MM.1S (cell line): ENCODE measurements at regions not wholly inside any gene's neighbourhood (a gene's known extent, or its start where the extent isn't known, plus 50 kb on each side); places are given as distances from the start of the nearest gene placed in this dataset.

Experiments
- DNase-seq: peaks from one replicate; pipeline ENCODE4 v3.0.0-alpha.2; 2015
- H2AFZ ChIP-seq: fragments of 300-600 bp; sonication (generic); 2 replicates; pipeline ENCODE4 v1.6.0; 2016; ENCODE audit warnings: antibody characterized with exemption, low read length
- H3F3A ChIP-seq: fragments of 300-600 bp; sonication (generic); 2 replicates; pipeline ENCODE4 v1.6.1; 2016; ENCODE audit warnings: mild to moderate bottlenecking, antibody characterized with exemption, low read length, moderate library complexity, mixed read lengths; ENCODE audit not compliant: insufficient read depth
- H3K27ac ChIP-seq: fragments of 300-600 bp; sonication (generic); 2 replicates; pipeline ENCODE4 v1.5.1; 2016; ENCODE audit warnings: mild to moderate bottlenecking, low read length
- H3K27me3 ChIP-seq: fragments of 300-600 bp; sonication (generic); replicated peaks from 2 replicates; pipeline ENCODE4 v1.6.0; 2016; ENCODE audit warnings: low read length; ENCODE audit not compliant: insufficient read depth
- H3K36me3 ChIP-seq: fragments of 300-600 bp; sonication (generic); replicated peaks from 2 replicates; pipeline ENCODE4 v1.6.1; 2016; ENCODE audit warnings: mild to moderate bottlenecking, low read length, mixed read lengths; ENCODE audit not compliant: insufficient read depth
- H3K4me1 ChIP-seq: fragments of 300-600 bp; sonication (generic); 2 replicates; pipeline ENCODE4 v1.6.1; 2016; ENCODE audit warnings: low read length, mixed read lengths
- H3K4me2 ChIP-seq: fragments of 300-600 bp; sonication (generic); 2 replicates; pipeline ENCODE4 v1.6.0; 2016; ENCODE audit warnings: low read depth, low read length
- H3K4me3 ChIP-seq: fragments of 300-600 bp; sonication (generic); 2 replicates; pipeline ENCODE4 v1.5.1; 2016; ENCODE audit warnings: low read length, mixed read lengths
- H3K79me2 ChIP-seq: fragments of 300-600 bp; sonication (generic); 2 replicates; pipeline ENCODE4 v1.6.1; 2016; ENCODE audit warnings: mixed run types, low read length, mixed read lengths
- H3K9ac ChIP-seq: fragments of 300-600 bp; sonication (generic); 2 replicates; pipeline ENCODE4 v1.6.1; 2016; ENCODE audit warnings: low read length, mixed read lengths
- H3K9me2 ChIP-seq: fragments of 300-600 bp; sonication (generic); replicated peaks from 2 replicates; pipeline ENCODE4 v1.6.1; 2016; ENCODE audit warnings: mild to moderate bottlenecking, low read length, mixed read lengths; ENCODE audit not compliant: insufficient read depth
- H3K9me3 ChIP-seq: fragments of 300-600 bp; sonication (generic); replicated peaks from 2 replicates; pipeline ENCODE4 v1.6.1; 2016; ENCODE audit warnings: mild to moderate bottlenecking, low read length, mixed read lengths; ENCODE audit not compliant: insufficient read depth
- H4K20me1 ChIP-seq: fragments of 300-600 bp; sonication (generic); 2 replicates; pipeline ENCODE4 v1.6.1; 2016; ENCODE audit warnings: mild to moderate bottlenecking, low read length, moderate library complexity, mixed read lengths; ENCODE audit not compliant: insufficient read depth
- EZH2 ChIP-seq: fragments of 300-600 bp; sonication (generic); optimal IDR thresholded peaks from 2 replicates; pipeline ENCODE3; 2017; ENCODE audit warnings: low read depth, mild to moderate bottlenecking, antibody characterized with exemption, low read length, mixed read lengths
- EZH2phosphoT487 ChIP-seq: fragments of 300-600 bp; sonication (generic); IDR thresholded peaks from 2 replicates; pipeline ENCODE4 v1.6.1; 2018; ENCODE audit warnings: antibody characterized with exemption, low read length
- TF ChIP-seq, protein P1 (sequence below): fragments of 300-600 bp; sonication (generic); IDR thresholded peaks from 2 replicates; pipeline ENCODE4 v1.5.1; 2016; ENCODE audit warnings: antibody characterized with exemption, low read length, mixed read lengths

DNA sequence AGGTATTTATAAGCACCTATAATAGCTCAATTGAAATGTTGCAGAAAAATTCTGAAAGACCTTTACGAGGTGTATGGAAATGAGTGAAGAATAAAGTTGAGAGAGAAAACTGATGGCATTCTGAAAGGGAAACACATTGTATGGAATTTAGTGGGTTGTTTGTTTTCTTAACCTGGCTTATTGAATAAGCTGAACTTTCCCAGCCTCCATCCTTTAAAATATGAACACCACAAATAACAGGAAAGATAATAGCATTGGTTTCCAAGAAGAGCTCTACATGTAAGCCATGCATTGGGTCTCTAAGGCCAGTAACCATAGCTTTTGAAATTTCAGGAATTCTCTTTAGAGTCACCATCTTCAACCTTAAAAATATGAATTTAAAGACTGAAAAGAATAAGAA lies 709.0 kb downstream of the USP25 start:
- no peaks in the 10 kb centered on the region for H3K27me3 ChIP-seq
- no peak for DNase-seq
- H3K9me2 ChIP-seq, result no peaks in the 10 kb centered on the region
- no peak for TF ChIP-seq EZH2
- no peak for TF ChIP-seq EZH2phosphoT487
- TF ChIP-seq, protein P1, sequence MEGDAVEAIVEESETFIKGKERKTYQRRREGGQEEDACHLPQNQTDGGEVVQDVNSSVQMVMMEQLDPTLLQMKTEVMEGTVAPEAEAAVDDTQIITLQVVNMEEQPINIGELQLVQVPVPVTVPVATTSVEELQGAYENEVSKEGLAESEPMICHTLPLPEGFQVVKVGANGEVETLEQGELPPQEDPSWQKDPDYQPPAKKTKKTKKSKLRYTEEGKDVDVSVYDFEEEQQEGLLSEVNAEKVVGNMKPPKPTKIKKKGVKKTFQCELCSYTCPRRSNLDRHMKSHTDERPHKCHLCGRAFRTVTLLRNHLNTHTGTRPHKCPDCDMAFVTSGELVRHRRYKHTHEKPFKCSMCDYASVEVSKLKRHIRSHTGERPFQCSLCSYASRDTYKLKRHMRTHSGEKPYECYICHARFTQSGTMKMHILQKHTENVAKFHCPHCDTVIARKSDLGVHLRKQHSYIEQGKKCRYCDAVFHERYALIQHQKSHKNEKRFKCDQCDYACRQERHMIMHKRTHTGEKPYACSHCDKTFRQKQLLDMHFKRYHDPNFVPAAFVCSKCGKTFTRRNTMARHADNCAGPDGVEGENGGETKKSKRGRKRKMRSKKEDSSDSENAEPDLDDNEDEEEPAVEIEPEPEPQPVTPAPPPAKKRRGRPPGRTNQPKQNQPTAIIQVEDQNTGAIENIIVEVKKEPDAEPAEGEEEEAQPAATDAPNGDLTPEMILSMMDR, result no peak
- no peaks in the 10 kb centered on the region for H3K4me1 ChIP-seq
- no peaks in the 10 kb centered on the region for H3F3A ChIP-seq
- no peak overlapping the region for H3K27ac ChIP-seq
- no peak overlapping the region for H3K9ac ChIP-seq
- H3K36me3 ChIP-seq, result no peaks in the 10 kb centered on the region
- no peaks in the 10 kb centered on the region for H4K20me1 ChIP-seq
- H3K79me2 ChIP-seq, result no peaks in the 10 kb centered on the region
- no peak overlapping the region for H3K4me2 ChIP-seq
- H3K9me3 ChIP-seq, result no peaks in the 10 kb centered on the region
- H2AFZ ChIP-seq, result no peak overlapping the region
- no peak overlapping the region for H3K4me3 ChIP-seq

GRCh38 chr21:16441789-16442188 lies 712.0 kb downstream of the USP25 start:
- Histone ChIP-seq H3K9me3 (no peaks in the 10 kb centered on the region), H3K79me2 (no peaks in the 10 kb centered on the region), H3K4me2 (no peak overlapping the region), H3K27ac (no peak overlapping the region), H3F3A (no peaks in the 10 kb centered on the region), H3K27me3 (no peaks in the 10 kb centered on the region), H3K4me3 (no peak overlapping the region), H2AFZ (no peak overlapping the region), H3K9ac (no peak overlapping the region), H3K4me1 (no peaks in the 10 kb centered on the region), H4K20me1 (no peaks in the 10 kb centered on the region), H3K36me3 (no peaks in the 10 kb centered on the region), H3K9me2 (no peaks in the 10 kb centered on the region)
- no peak for DNase-seq
- TF ChIP-seq EZH2phosphoT487 (no peak), EZH2 (no peak)
- TF ChIP-seq, protein P1, result no peak

GRCh38 chr21:16454399-16454798 lies 724.6 kb downstream of the USP25 start:
- Histone ChIP-seq H3K9ac (no peak overlapping the region), H3K9me3 (no peaks in the 10 kb centered on the region), H3K4me1 (no peaks in the 10 kb centered on the region), H3F3A (no peaks in the 10 kb centered on the region), H2AFZ (no peak overlapping the region), H3K9me2 (no peaks in the 10 kb centered on the region), H4K20me1 (no peaks in the 10 kb centered on the region), H3K27me3 (no peaks in the 10 kb centered on the region), H3K4me2 (no peak overlapping the region), H3K4me3 (no peak overlapping the region), H3K36me3 (no peaks in the 10 kb centered on the region), H3K27ac (no peak overlapping the region), H3K79me2 (no peaks in the 10 kb centered on the region)
- TF ChIP-seq EZH2, result no peak
- no peak for TF ChIP-seq EZH2phosphoT487
- TF ChIP-seq, protein P1, result peak; percentile 22
- DNase-seq, result peak; percentile 15
